ENCODE measurements at regions not wholly inside any gene's neighbourhood (a gene's known extent, or its start where the extent isn't known, plus 50 kb on each side); places are given as distances from the start of the nearest gene placed in this dataset.

GRCh38 chr1:96632045-96632664, 89.4 kb upstream of the PTBP2 start:
- Histone ChIP-seq H3K4me3 (no peak overlapping the region), H3K27me3 (no peaks in the 10 kb centered on the region), H3K27ac (no peak overlapping the region), H3K4me1 (no peaks in the 10 kb centered on the region), H3K9me3 (no peaks in the 10 kb centered on the region), H3K36me3 (no peaks in the 10 kb centered on the region)
- intact Hi-C loops (cut with DNase I), result no loop called here
- no peak for TF ChIP-seq EP300 (IDR thresholded peaks at IDR 0.05)
- no peak for TF ChIP-seq CTCF (IDR thresholded peaks at IDR 0.05)
- no peak for TF ChIP-seq POLR2A (IDR thresholded peaks at IDR 0.05)
- TF ChIP-seq POLR2AphosphoS5 (IDR thresholded peaks at IDR 0.05), result no peak
- WGBS, 2 donors, result 65 to 82% methylated on average over 1 of the region's 1 CpG
- DNase-seq, result no peak

GRCh38 chr1:96633695-96634094, 87.9 kb upstream of the PTBP2 start:
- no peaks in the 10 kb centered on the region for H3K27me3 ChIP-seq
- 74 to 88% methylated on average over 3 of the region's 3 CpGs for WGBS, 2 donors
- no peaks in the 10 kb centered on the region for H3K36me3 ChIP-seq
- H3K4me3 ChIP-seq, result no peak overlapping the region
- no peak for DNase-seq
- intact Hi-C loops (cut with DNase I), result no loop called here
- TF ChIP-seq POLR2AphosphoS5 (IDR thresholded peaks at IDR 0.05), result no peak
- no peak for TF ChIP-seq CTCF (IDR thresholded peaks at IDR 0.05)
- no peak for TF ChIP-seq EP300 (IDR thresholded peaks at IDR 0.05)
- TF ChIP-seq POLR2A (IDR thresholded peaks at IDR 0.05), result no peak
- H3K27ac ChIP-seq, result no peak overlapping the region
- no peaks in the 10 kb centered on the region for H3K9me3 ChIP-seq
- no peaks in the 10 kb centered on the region for H3K4me1 ChIP-seq

GRCh38 chr1:96634883-96635282, 86.7 kb upstream of the PTBP2 start:
- DNase-seq, result no peak
- intact Hi-C loops (cut with DNase I), result no loop called here
- TF ChIP-seq POLR2AphosphoS5 (IDR thresholded peaks at IDR 0.05) (no peak), POLR2A (IDR thresholded peaks at IDR 0.05) (no peak)
- Histone ChIP-seq H3K27ac (no peak overlapping the region), H3K27me3 (no peaks in the 10 kb centered on the region), H3K36me3 (no peaks in the 10 kb centered on the region), H3K4me1 (no peaks in the 10 kb centered on the region), H3K4me3 (no peak overlapping the region), H3K9me3 (no peaks in the 10 kb centered on the region)
- 85 to 86% methylated on average over 2 of the region's 2 CpGs for WGBS, 2 donors

- no peak overlapping the region for H3K4me3 ChIP-seq
- H3K4me1 ChIP-seq, result no peaks in the 10 kb centered on the region
- DNase-seq, result no peak
- intact Hi-C loops (cut with DNase I), result no loop called here
- no peaks in the 10 kb centered on the region for H3K9me3 ChIP-seq
- H3K36me3 ChIP-seq, result no peaks in the 10 kb centered on the region
- 86 to 91% methylated on average over 3 of the region's 3 CpGs for WGBS, 2 donors
- TF ChIP-seq POLR2A (IDR thresholded peaks at IDR 0.05) (no peak), POLR2AphosphoS5 (IDR thresholded peaks at IDR 0.05) (no peak), EP300 (IDR thresholded peaks at IDR 0.05) (no peak), CTCF (IDR thresholded peaks at IDR 0.05) (no peak)
- no peak overlapping the region for H3K27ac ChIP-seq
- no peaks in the 10 kb centered on the region for H3K27me3 ChIP-seq
Observed at GRCh38 chr1:96641282-96641681, 80.3 kb upstream of the PTBP2 start.

- DNase-seq, result no peak
- no peaks in the 10 kb centered on the region for H3K27me3 ChIP-seq
- intact Hi-C loops (cut with DNase I), result no loop called here
- no peak for TF ChIP-seq POLR2A (IDR thresholded peaks at IDR 0.05)
- no peak for TF ChIP-seq CTCF (IDR thresholded peaks at IDR 0.05)
- no peak for TF ChIP-seq POLR2AphosphoS5 (IDR thresholded peaks at IDR 0.05)
- TF ChIP-seq EP300 (IDR thresholded peaks at IDR 0.05), result no peak
- no peaks in the 10 kb centered on the region for H3K9me3 ChIP-seq
- H3K4me3 ChIP-seq, result no peak overlapping the region
- no peak overlapping the region for H3K27ac ChIP-seq
- peaks cover 0 to 9% (median 3%) of the 10 kb centered on the region in 4 donors for H3K4me1 ChIP-seq
- no peaks in the 10 kb centered on the region for H3K36me3 ChIP-seq
- WGBS, 2 donors, result 32 to 71% methylated on average over 1 of the region's 1 CpG
Observed at GRCh38 chr1:96643519-96643918, 78.1 kb upstream of the PTBP2 start.

Data from sigmoid colon (tissue), 6 donors.